GM12878 (cell line): ENCODE measurements at regions not wholly inside any gene's neighbourhood (a gene's known extent, or its start where the extent isn't known, plus 50 kb on each side); places are given as distances from the start of the nearest gene placed in this dataset.

Experiments
- ATAC-seq: fragments of 200-7000 bp; cut with Tn5 transposase; 3 replicates; pipeline ENCODE4 v1.9.1; 2020; ENCODE audit warnings: mild to moderate bottlenecking, moderate library complexity
- BruUV-seq: library from RNA; stranded (reverse); fragments of 400-500 nt; replicated peaks from 2 replicates; lab custom pipeline; 2021; lab: Mats Ljungman, UMichigan
- CTCF ChIA-PET: fragments of 300-600 bp; sonication (Branson Sonifier 250); formaldehyde crosslinking; extraction: SDS; loops from one replicate; lab custom pipeline; 2021; ENCODE audit warnings: inconsistent platforms; lab: Yijun Ruan, JAX
- POLR2A ChIA-PET: fragments of 350-600 bp; formaldehyde crosslinking; extraction: SDS; loops from one replicate; lab custom pipeline; 2021; ENCODE audit warnings: inconsistent platforms; lab: Charles Lee
- RAD21 ChIA-PET: fragments of 300-600 bp; sonication (Branson Sonifier 250); formaldehyde crosslinking; loops from one replicate; lab custom pipeline; 2023; ENCODE audit warnings: antibody characterized with exemption; ENCODE audit not compliant: unreplicated experiment; lab: Charles Lee
- SMC1A ChIA-PET: fragments of 300-600 bp; sonication (Branson Sonifier 250); formaldehyde crosslinking; loops from one replicate; lab custom pipeline; 2023; ENCODE audit not compliant: unreplicated experiment, uncharacterized antibody; lab: Charles Lee
- DNase-seq: peaks from one replicate; pipeline ENCODE4 v3.0.0-alpha.2; 2011; ENCODE audit warnings: low read depth, low spot score
- FAIRE-seq: peaks from 3 replicates; lab custom pipeline; 2011; peaks lifted over from hg19 to GRCh38; lab: Jason Lieb, UNC
- H2AFZ ChIP-seq: 2 replicates; pipeline ENCODE4 v1.6.0; 2011; ENCODE audit warnings: low read depth, low read length, control low read depth; ENCODE audit not compliant: control insufficient read depth
- H3K27ac ChIP-seq: 2 replicates; pipeline ENCODE4 v1.5.1; 2011; ENCODE audit warnings: control low read depth; ENCODE audit not compliant: control insufficient read depth, insufficient read depth
- H3K27me3 ChIP-seq, 2 experiments: replicated peaks in 1 of 2; 2 replicates each; pipeline versions ENCODE4 v1.6.0 to v1.6.1; 2011; ENCODE audit warnings: low read length in 1 of 2; ENCODE audit not compliant: control insufficient read depth in 2 of 2, insufficient read depth in 2 of 2
- H3K36me3 ChIP-seq, 2 experiments: 2 replicates each; pipeline ENCODE4 v1.5.1; 2011; ENCODE audit warnings: low read length in 1 of 2; ENCODE audit not compliant: control insufficient read depth in 2 of 2, insufficient read depth in 2 of 2
- H3K4me1 ChIP-seq: 2 replicates; pipeline ENCODE4 v1.6.1; 2011; ENCODE audit warnings: mild to moderate bottlenecking, low read length, moderate library complexity, mixed read lengths; ENCODE audit not compliant: control insufficient read depth, insufficient read depth
- H3K4me2 ChIP-seq: 2 replicates; pipeline ENCODE4 v1.6.0; 2011; ENCODE audit warnings: control low read depth; ENCODE audit not compliant: control insufficient read depth, insufficient read depth
- H3K4me3 ChIP-seq: fragments of 200-600 bp; sonication (generic); 2 replicates; pipeline ENCODE4 v1.5.1; 2016
- H3K79me2 ChIP-seq: 2 replicates; pipeline ENCODE4 v1.6.0; 2011; ENCODE audit warnings: low read length; ENCODE audit not compliant: control insufficient read depth, insufficient read depth
- H3K9ac ChIP-seq: 2 replicates; pipeline ENCODE4 v1.8.0; 2011; ENCODE audit warnings: low read length, control low read depth, mixed read lengths; ENCODE audit not compliant: control insufficient read depth, insufficient read depth
- H3K9me3 ChIP-seq: replicated peaks from 3 replicates; pipeline ENCODE4 v1.5.1; 2011; ENCODE audit warnings: mild to moderate bottlenecking, low read length; ENCODE audit not compliant: control insufficient read depth, insufficient read depth
- H4K20me1 ChIP-seq: 2 replicates; pipeline ENCODE4 v1.6.0; 2011; ENCODE audit not compliant: control insufficient read depth, insufficient read depth
- ATF7 ChIP-seq: fragments of 450-650 bp; IDR thresholded peaks from 2 replicates; pipeline ENCODE4 v1.6.1; 2016; ENCODE audit warnings: low read depth, mild to moderate bottlenecking
- CBX5 ChIP-seq: sonication (generic); IDR thresholded peaks from 2 replicates; pipeline ENCODE4 v1.6.1; 2016; ENCODE audit warnings: low read depth, moderate library complexity, mild to moderate bottlenecking, inconsistent platforms
- CHD4 ChIP-seq: fragments of 200-600 bp; sonication (generic); IDR thresholded peaks from 2 replicates; pipeline ENCODE4 v1.6.1; 2016; ENCODE audit warnings: mild to moderate bottlenecking
- DPF2 ChIP-seq: fragments of 450-650 bp; IDR thresholded peaks from 2 replicates; pipeline ENCODE4 v1.6.1; 2017; ENCODE audit warnings: mild to moderate bottlenecking
- EGR1 ChIP-seq, 2 experiments: IDR thresholded peaks; 1 replicate in 1 of 2; 2 replicates in 1 of 2; pipeline ENCODE4 v1.6.1; 2011 to 2012; ENCODE audit warnings: low read depth in 2 of 2, low read length in 2 of 2, borderline replicate concordance in 1 of 2, mild to moderate bottlenecking in 1 of 2, moderate library complexity in 1 of 2
- ETV6 ChIP-seq, 2 experiments: fragments of 450-650 bp in 1 of 2; IDR thresholded peaks in 1 of 2; conservative IDR thresholded peaks in 1 of 2; 2 replicates each; pipeline ENCODE4 v1.6.1; 2014; ENCODE audit warnings: antibody characterized with exemption in 1 of 2, borderline replicate concordance in 1 of 2, low read depth in 1 of 2, mild to moderate bottlenecking in 1 of 2, moderate library complexity in 1 of 2
- HCFC1 ChIP-seq: fragments of 150-350 bp; IDR thresholded peaks from 2 replicates; pipeline ENCODE4 v1.6.1; 2014; ENCODE audit warnings: low read length
- HDGF ChIP-seq: fragments of 450-650 bp; IDR thresholded peaks from 2 replicates; pipeline ENCODE4 v1.6.1; 2016; ENCODE audit warnings: antibody characterized with exemption
- IKZF1 ChIP-seq: fragments of 450-650 bp; conservative IDR thresholded peaks from 2 replicates; pipeline ENCODE4 v1.6.1; 2017; ENCODE audit warnings: antibody characterized with exemption, mild to moderate bottlenecking
- JUNB ChIP-seq: IDR thresholded peaks from 2 replicates; pipeline ENCODE4 v1.6.1; 2016; ENCODE audit warnings: antibody characterized with exemption, mild to moderate bottlenecking
- MTA2 ChIP-seq: fragments of 450-650 bp; IDR thresholded peaks from 2 replicates; pipeline ENCODE4 v1.6.1; 2016; ENCODE audit warnings: low read depth, mild to moderate bottlenecking, moderate library complexity
- NR2F1 ChIP-seq: fragments of 450-650 bp; conservative IDR thresholded peaks from 2 replicates; pipeline ENCODE4 v1.6.1; 2017; ENCODE audit warnings: mild to moderate bottlenecking
- PAX5 ChIP-seq: IDR thresholded peaks from 2 replicates; pipeline ENCODE4 v1.6.1; 2011; ENCODE audit warnings: low read depth, low read length, borderline replicate concordance
- RELA ChIP-seq: fragments of 450-650 bp; IDR thresholded peaks from 2 replicates; pipeline ENCODE4 v1.8.0; 2014; ENCODE audit warnings: borderline replicate concordance; ENCODE audit not compliant: partially characterized antibody
- SIN3A ChIP-seq: IDR thresholded peaks from 2 replicates; pipeline ENCODE4 v1.6.1; 2012; ENCODE audit warnings: low read depth, low read length, improper control_type of control experiment
- SP1 ChIP-seq: IDR thresholded peaks from one replicate; pipeline ENCODE4 v1.6.1; 2011; ENCODE audit warnings: low read depth, low read length
- TAF1 ChIP-seq: IDR thresholded peaks from 2 replicates; pipeline ENCODE4 v1.6.1; 2011; ENCODE audit warnings: mild to moderate bottlenecking, low read depth, low read length, borderline replicate concordance
- TCF12 ChIP-seq: IDR thresholded peaks from 2 replicates; pipeline ENCODE4 v1.6.1; 2011; ENCODE audit warnings: low read depth, mild to moderate bottlenecking, low read length
- TCF3 ChIP-seq: IDR thresholded peaks from 2 replicates; pipeline ENCODE4 v1.6.1; 2012; ENCODE audit warnings: low read depth, mild to moderate bottlenecking, low read length, borderline replicate concordance; ENCODE audit not compliant: insufficient read depth
- ZNF24 ChIP-seq: fragments of 450-650 bp; IDR thresholded peaks from 2 replicates; pipeline ENCODE4 v1.6.1; 2017; ENCODE audit warnings: antibody characterized with exemption, mild to moderate bottlenecking
- ZNF384 ChIP-seq: IDR thresholded peaks from 2 replicates; pipeline ENCODE4 v1.6.1; 2012; ENCODE audit warnings: low read depth, mild to moderate bottlenecking, low read length, improper control_type of control experiment, borderline replicate concordance
- WGBS: methylation state at CpG from one replicate; pipeline ENCODE4 v1.1.6; 2016; ENCODE audit warnings: low lambda C conversion rate; ENCODE audit not compliant: insufficient replicate concordance, insufficient coverage; ENCODE audit errors: missing lambda C conversion rate; 5-methylcytosine and 5-hydroxymethylcytosine counted together
- in situ Hi-C: fragments of 300-500 bp; cut with MboI; formaldehyde crosslinking; loops from 9 replicates; pipeline ENCODE4 v1.14.3; 2018; ENCODE audit warnings: mixed read lengths
- intact Hi-C: fragments of 100-400 bp; cut with micrococcal nuclease; formaldehyde crosslinking; loops from one replicate; pipeline ENCODE4 v1.14.2; 2022; ENCODE audit not compliant: unreplicated experiment
- TF ChIP-seq, protein P1 (sequence below): fragments of 450-650 bp; IDR thresholded peaks from 2 replicates; pipeline ENCODE4 v1.6.1; 2016; ENCODE audit warnings: mild to moderate bottlenecking
- TF ChIP-seq, protein P2 (sequence below): fragments of 450-650 bp; conservative IDR thresholded peaks from 2 replicates; pipeline ENCODE4 v1.6.1; 2017; ENCODE audit warnings: mild to moderate bottlenecking, moderate library complexity
- TF ChIP-seq, protein P3 (sequence below): IDR thresholded peaks from 2 replicates; pipeline ENCODE4 v1.6.1; 2012; ENCODE audit warnings: low read depth, low read length, improper control_type of control experiment

DNA sequence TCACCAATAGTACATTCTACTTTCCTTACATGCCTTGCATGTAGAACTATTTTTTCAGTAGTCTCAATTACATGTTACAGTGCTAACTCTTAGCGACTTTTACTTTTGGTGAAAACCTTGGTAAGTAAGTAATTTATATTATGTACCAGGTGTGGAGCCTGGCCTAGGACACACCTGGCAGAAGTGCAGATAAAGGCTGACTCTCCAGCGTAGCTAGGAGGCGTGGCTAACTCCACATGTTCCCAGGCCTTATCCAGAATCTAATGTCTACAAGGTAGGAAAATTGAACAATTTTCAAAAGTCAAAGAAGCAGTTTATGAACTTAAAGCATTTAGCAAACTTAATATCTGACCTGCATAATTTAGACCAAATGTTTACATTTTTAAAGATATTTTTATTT, 157.4 kb downstream of the DHRS2 start (continued):
- TF ChIP-seq, protein P1, sequence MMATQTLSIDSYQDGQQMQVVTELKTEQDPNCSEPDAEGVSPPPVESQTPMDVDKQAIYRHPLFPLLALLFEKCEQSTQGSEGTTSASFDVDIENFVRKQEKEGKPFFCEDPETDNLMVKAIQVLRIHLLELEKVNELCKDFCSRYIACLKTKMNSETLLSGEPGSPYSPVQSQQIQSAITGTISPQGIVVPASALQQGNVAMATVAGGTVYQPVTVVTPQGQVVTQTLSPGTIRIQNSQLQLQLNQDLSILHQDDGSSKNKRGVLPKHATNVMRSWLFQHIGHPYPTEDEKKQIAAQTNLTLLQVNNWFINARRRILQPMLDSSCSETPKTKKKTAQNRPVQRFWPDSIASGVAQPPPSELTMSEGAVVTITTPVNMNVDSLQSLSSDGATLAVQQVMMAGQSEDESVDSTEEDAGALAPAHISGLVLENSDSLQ = no peak
- TF ChIP-seq ZNF384 (no peak), SIN3A (no peak), NR2F1 (no peak)

DNA sequence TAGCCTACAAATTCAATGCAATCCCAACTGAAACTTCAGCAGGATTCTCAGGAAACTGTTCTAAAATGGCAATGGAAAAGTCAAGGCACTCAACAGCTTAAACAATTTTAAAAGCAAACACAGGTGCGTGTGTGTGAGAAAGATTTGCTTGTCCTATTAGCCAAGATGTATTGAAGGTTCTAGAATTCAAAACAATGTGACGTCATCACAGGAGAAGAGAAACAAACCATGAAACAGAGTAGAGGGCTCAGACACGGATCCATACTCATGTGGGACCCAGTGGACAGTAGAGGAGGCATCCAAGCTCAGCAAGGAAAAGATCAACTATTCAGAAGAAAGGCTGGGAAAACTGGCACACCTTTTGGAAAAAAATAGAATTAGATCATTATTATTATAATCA, 152.8 kb upstream of the DHRS4 start:
- in situ Hi-C loops = no loop called here

More for the DNA sequence above, 152.8 kb upstream of the DHRS4 start:
- Histone ChIP-seq H3K4me3 (no peak overlapping the region), H3K9me3 (no peaks in the 10 kb centered on the region), H3K4me2 (no peak overlapping the region), H3K79me2 (no peaks in the 10 kb centered on the region), H3K27me3 (no peaks in the 10 kb centered on the region), H4K20me1 (no peaks in the 10 kb centered on the region), H3K4me1 (no peaks in the 10 kb centered on the region), H3K36me3 (no peaks in the 10 kb centered on the region), H2AFZ (no peak overlapping the region), H3K27ac (no peak overlapping the region), H3K9ac (no peak overlapping the region)
- no peak for FAIRE-seq
- ATAC-seq = no peak
- POLR2A ChIA-PET = no interaction called here
- 23% methylated on average over 3 of the region's 3 CpGs for WGBS
- RAD21 ChIA-PET = no interaction called here
- intact Hi-C loops = no loop called here
- SMC1A ChIA-PET = no interaction called here
- CTCF ChIA-PET = no interaction called here
- BruUV-seq = no TSS peak
- no peak for TF ChIP-seq TAF1
- TF ChIP-seq SP1 = no peak
- no peak for TF ChIP-seq ATF7
- TF ChIP-seq, protein P2, sequence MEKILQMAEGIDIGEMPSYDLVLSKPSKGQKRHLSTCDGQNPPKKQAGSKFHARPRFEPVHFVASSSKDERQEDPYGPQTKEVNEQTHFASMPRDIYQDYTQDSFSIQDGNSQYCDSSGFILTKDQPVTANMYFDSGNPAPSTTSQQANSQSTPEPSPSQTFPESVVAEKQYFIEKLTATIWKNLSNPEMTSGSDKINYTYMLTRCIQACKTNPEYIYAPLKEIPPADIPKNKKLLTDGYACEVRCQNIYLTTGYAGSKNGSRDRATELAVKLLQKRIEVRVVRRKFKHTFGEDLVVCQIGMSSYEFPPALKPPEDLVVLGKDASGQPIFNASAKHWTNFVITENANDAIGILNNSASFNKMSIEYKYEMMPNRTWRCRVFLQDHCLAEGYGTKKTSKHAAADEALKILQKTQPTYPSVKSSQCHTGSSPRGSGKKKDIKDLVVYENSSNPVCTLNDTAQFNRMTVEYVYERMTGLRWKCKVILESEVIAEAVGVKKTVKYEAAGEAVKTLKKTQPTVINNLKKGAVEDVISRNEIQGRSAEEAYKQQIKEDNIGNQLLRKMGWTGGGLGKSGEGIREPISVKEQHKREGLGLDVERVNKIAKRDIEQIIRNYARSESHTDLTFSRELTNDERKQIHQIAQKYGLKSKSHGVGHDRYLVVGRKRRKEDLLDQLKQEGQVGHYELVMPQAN = no peak
- no peak for TF ChIP-seq TCF3
- no peak for TF ChIP-seq IKZF1
- TF ChIP-seq TCF12 = no peak
- TF ChIP-seq DPF2 = no peak
- TF ChIP-seq ZNF24 = no peak
- no peak for TF ChIP-seq RELA
- TF ChIP-seq HDGF = no peak
- TF ChIP-seq MTA2 = no peak
- TF ChIP-seq PAX5 = no peak
- no peak for TF ChIP-seq JUNB
- TF ChIP-seq HCFC1 = no peak
- TF ChIP-seq EGR1 (IDR thresholded peaks at IDR 0.05; ENCODE audit: borderline replicate concordance in 1 of 2, low read depth in 2 of 2, low read length in 2 of 2) = no peak
- no peak for TF ChIP-seq CHD4
- TF ChIP-seq ETV6 (conservative IDR thresholded peaks at IDR 0.05 in 1 of 2, IDR thresholded peaks at IDR 0.05 in 1 of 2; ENCODE audit: borderline replicate concordance in 1 of 2, low read depth in 1 of 2) = no peak
- no peak for TF ChIP-seq CBX5
- TF ChIP-seq, protein P3, sequence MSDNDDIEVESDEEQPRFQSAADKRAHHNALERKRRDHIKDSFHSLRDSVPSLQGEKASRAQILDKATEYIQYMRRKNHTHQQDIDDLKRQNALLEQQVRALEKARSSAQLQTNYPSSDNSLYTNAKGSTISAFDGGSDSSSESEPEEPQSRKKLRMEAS = no peak
- no peak for DNase-seq
